HG03565 (cell line): ENCODE measurements at regions not wholly inside any gene's neighbourhood (a gene's known extent, or its start where the extent isn't known, plus 50 kb on each side); places are given as distances from the start of the nearest gene placed in this dataset.

Experiments
- ATAC-seq: cut with Tn5 transposase; IDR thresholded peaks from one replicate; pipeline ENCODE4 v1.9.1; 2021; ENCODE audit warnings: mild to moderate bottlenecking, moderate library complexity; ENCODE audit not compliant: unreplicated experiment

GRCh38 chr3:24639481-24640329, 145.1 kb upstream of the THRB start:
- ATAC-seq = no peak

DNA sequence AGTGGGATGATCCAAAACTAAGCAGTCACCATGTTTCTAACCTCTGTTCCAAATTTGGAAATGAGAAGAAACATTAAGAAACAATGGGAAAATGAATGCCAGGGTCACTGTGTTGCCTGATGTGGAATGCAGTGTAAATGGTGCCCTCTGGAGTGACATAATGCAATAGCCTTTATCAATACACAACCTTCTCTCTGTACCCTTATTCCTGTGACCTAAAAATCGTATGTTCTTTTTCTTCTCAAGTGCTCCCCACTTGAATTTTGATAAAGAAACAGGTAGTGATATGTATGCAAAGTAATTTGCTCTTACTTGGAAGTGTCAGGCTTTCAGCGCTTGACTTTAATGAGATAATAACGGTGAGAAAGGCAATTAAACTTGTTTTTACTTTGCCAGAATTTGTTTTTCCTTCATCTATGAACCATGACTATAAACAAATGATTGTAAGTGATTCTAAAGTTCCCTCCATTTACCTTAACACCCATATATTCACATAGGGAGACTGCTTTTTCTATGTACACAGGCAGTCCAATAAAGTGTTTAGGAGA, 145.8 kb upstream of the THRB start:
- no peak for ATAC-seq

- no peak for ATAC-seq
Observed at GRCh38 chr3:24641628-24642027, 147.0 kb upstream of the THRB start.

DNA sequence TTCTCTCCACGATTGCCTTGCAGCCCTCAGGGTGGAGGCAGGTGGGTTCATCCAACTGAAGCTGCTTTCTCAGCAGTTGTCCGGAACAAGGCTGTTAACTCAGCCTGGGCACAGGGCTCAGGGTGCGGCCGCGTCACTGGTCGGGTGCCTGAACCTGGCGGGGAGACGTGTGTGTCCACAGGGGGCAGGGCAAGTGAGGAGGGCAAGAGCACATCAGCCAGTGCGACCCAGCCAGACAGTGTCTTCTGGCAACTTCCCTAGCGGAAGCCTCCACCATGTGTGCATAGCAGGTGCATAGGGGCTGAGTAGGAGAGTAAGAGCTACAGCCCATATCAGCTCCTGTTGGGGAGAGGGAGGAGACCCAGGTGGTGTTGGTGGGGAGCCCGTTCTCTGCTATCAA, 150.4 kb upstream of the THRB start:
- no peak for ATAC-seq

DNA sequence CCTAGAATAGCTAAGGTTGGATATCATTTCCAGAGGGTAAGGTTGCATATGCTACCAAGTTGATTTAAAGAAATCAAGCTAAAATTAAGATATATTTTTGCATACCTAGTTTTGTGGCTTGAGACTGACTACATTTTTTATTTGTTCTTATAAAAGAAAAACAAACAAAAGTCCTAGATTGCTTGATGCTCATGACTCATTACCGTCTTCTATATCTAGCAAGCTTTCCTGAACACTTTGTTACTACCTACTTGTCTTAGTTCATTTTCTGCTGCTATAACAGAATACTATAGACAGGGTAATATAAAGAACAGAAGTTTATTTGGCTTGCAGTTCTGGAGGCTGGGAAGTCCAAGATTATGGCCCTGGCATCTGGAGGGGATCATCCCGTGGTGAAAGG, 152.1 kb upstream of the THRB start:
- ATAC-seq = no peak

DNA sequence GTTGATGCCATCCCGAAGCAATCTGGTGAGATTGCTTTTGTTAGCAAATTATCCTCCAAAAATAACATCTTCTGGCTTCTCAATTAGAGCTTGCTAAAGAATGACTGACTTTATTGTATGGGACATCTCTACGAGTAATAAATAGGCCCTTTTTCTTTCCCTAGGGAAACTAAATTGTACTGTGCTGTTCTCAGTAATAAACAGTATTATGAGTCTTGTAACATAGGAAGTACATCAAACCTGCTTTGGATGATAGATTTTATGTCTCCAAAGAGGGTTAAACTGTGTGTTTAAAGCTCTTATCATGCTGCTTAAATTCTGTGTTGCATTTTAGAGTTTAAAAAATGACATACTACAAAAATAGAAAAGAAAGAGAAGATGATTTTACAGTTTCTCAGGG, 153.4 kb upstream of the THRB start:
- ATAC-seq = no peak

DNA sequence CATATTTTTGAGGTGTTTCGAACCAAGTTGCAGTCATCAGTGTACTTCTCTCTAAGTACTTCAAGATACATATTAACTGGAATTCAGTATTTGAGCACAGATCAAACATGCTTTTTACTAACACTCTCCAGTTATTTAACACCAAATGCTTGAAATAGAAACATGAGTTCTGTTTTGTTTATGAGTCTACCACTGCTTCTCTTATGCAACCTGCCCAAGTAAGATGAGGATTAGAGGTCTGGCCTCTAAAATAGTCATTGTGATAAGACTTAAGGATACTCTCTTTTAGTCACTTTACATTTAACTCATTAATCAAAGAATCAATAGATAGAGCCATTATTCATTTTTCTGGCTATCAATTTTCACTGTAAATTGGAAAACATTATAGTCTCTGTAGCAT, 156.2 kb upstream of the THRB start:
- no peak for ATAC-seq

- ATAC-seq = no peak
Observed at GRCh38 chr3:24657870-24658510, 163.3 kb upstream of the THRB start.

GRCh38 chr3:24661175-24661584, 166.5 kb upstream of the THRB start:
- no peak for ATAC-seq

DNA sequence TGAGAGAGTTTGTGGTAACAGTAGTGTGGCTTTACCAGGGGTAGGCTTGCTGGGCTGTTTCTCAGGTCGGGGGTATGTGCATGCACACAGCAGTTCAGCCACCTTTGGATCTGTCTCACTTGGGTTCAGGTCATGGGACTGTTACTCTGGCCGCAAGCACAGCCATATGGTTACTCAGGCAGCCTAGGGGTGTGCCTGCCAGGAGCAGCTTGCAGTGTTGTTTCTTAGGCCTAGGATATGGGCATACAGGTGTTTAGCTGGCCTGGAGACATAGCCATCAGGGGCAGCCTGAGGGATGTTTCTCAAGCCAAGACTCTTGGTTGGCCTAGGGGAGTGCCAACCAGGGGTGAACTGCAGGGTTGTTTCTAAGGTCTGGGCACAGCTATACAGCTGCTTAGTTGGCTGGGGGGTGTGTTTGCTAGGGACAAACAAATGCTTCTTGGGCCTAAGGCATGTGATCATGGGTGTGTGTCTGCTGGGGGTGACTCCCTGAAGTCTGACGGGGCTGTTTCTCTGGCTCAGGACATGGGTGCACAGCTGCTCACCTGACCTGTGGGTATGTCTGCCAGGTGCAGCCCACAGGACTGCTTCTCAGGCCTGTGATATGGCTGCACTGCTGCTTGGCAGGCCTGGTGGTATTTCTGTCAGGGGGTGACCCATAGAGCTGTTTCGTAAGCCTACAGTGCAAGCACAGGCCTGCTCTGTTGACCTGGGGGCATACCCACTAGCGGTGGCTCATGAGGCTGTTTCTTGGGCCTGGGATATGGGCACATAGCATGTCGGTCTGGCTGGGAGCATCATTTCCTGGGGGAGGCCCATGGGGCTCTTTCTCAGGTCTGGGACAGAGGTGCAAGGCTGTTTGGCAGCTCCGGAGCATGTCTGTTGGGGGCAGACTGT, 168.0 kb upstream of the THRB start:
- no peak for ATAC-seq

DNA sequence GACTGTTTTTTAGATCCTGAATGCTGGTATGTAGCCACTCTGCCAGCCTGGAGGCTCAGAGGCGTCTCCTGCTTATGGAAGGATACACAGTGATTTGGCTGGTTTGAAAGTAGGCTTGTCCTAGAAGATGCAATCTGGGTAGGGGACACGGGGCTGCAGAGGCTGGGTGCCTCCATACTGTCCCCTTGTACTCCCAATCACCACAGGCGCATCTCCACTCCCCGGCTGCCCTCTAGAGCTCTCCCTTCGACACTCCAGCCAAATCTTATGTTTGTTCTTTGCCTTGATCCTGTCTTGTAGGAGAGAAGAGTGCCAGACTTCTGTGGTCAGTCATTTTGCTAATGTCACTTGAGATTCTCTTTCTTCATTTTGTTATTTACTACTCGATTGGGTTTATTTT, 168.8 kb upstream of the THRB start:
- no peak for ATAC-seq

- no peak for ATAC-seq
Observed at GRCh38 chr3:24668039-24668438, 173.4 kb upstream of the THRB start.

- ATAC-seq = no peak
Observed at GRCh38 chr3:24670871-24671270, 176.2 kb upstream of the THRB start.

- no peak for ATAC-seq
Observed at GRCh38 chr3:24673596-24673995, 178.9 kb upstream of the THRB start.

GRCh38 chr3:24674261-24674660, 179.6 kb upstream of the THRB start:
- ATAC-seq = no peak

DNA sequence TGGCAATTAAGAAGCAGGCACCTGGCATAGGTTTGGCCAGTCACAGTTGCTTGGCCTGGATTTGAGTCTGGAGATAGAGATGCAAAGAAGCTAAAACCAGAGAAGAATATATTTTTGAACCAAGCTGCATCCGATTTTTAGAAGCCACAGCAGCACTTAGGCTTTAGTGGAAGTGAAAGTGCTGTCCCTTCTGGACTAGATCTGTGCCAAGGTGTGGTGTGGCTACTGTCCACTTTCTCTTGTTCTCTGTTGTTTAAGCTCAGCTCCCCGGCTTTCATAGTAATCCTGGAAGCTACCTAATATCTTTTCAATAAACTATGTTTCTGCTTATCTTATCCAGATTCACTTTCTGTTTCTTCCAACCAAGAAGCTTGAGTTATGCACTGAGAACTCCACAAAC, 183.4 kb upstream of the THRB start:
- ATAC-seq = peak; percentile 22

DNA sequence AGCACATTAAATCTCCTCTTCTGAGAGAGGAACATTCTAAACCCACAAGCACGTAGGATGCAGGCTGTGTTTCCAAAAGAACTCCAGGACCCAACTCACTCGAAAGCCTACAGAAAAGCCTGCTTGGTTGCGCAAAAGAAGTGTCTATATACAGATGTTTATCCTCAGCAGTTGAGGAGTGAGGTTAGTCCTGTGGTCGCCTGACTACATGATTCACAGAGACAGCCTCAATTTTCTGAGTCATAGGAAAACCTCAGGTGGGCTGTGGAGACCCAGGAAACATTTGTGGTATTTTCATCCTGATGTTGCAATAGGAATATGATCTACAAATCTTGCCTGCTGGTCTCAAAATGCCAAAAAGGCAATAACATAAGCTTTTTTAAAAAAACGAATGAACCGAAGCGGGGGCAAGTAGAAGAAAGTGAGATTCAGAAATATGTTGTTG, 183.8 kb upstream of the THRB start:
- peak; percentile 33 for ATAC-seq

DNA sequence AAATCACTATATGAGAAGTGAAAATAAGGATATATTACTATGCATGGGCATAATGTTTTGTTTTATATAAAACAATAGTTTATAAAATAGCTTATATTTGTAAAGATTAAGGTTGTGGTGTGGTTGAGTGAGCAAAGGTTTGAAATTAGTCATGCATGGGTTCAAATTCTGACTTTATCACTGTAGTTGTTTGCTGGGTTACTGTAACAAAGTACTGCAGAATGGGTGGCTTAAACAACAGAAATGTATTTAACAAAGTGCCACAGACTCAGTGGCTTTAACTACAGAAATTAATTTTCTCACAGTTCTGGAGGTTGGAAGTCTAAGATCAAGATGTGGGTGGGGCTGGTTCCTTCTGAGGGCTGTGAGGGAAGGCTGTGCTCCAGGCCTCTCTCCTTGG, 184.8 kb upstream of the THRB start:
- ATAC-seq = no peak

DNA sequence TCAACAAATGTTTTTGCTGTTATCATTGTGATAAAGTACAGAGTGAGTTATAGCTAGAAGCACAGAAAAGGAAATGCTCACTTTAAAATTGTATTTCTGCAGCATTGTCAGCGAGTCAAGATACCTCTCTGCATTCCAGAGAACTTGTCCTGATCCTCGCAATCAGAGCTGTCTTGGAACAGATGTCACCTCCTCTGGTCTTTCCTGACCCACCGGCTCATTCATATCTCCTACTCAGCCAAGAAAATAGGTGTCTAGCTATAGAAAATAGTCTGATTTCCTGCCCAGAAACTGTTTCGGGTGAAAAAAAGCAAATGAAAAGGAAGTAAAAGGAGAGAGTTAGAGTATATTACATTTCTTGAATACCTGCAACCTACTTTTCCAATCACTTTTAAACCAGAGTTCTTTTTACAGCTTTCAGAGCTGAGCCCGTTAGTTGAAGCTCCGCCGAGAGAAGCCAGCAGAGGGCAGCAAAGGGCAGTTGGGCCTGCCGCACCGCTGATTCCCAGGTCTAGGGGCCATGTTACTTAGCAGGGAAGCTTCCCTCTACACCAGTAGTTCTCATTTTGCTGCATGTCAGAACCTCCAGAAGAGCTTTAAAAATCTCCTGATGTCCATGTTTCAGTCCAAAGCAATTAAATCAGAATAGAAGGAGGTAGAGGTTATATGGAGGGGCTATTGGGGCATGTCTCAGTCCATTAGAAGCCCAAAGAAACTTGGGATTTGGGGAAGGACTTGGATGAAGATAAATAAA, 185.7 kb upstream of the THRB start:
- peak; percentile 67 for ATAC-seq

- no peak for ATAC-seq
Observed at GRCh38 chr3:24682141-24682547, 187.5 kb upstream of the THRB start.
